GM21360 (cell line): ENCODE measurements at regions not wholly inside any gene's neighbourhood (a gene's known extent, or its start where the extent isn't known, plus 50 kb on each side); places are given as distances from the start of the nearest gene placed in this dataset.

Source experiments
- ATAC-seq: cut with Tn5 transposase; IDR thresholded peaks from one replicate; pipeline ENCODE4 v1.9.1; 2021; ENCODE audit warnings: mild to moderate bottlenecking, moderate library complexity; ENCODE audit not compliant: unreplicated experiment

DNA sequence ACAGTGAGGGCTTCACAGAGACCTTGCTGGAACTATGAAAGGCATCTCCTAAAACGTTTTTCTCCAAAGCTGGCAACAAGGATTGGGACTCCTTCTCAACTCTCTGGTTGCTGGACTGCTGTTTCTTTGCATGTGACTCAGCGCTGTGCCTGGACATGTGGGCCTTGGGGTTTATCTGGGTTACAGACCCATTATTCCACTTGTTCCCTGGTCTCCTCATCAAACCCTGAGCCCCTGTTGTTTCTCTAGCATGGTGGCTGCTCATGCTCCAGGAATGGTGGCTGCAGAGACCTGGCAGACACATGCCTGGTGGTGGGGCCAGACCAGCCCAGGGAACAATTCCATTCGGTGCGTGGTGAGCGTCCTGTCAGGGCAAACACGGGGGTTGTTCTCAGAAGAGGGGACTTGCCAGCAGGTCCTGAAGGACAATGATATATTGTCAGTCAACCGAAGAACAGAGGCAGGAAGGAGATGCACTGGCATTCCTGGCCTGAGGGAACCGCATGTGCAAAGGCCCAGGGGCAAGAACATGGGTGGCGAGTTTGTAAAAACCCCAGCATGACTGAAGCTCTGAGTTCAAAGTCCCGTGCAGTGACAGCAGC, 320.1 kb upstream of the RTL1 start:
- ATAC-seq, result no peak

- no peak for ATAC-seq
These were observed 321.0 kb upstream of the RTL1 start for GRCh38 chr14:101224356-101225156.

DNA sequence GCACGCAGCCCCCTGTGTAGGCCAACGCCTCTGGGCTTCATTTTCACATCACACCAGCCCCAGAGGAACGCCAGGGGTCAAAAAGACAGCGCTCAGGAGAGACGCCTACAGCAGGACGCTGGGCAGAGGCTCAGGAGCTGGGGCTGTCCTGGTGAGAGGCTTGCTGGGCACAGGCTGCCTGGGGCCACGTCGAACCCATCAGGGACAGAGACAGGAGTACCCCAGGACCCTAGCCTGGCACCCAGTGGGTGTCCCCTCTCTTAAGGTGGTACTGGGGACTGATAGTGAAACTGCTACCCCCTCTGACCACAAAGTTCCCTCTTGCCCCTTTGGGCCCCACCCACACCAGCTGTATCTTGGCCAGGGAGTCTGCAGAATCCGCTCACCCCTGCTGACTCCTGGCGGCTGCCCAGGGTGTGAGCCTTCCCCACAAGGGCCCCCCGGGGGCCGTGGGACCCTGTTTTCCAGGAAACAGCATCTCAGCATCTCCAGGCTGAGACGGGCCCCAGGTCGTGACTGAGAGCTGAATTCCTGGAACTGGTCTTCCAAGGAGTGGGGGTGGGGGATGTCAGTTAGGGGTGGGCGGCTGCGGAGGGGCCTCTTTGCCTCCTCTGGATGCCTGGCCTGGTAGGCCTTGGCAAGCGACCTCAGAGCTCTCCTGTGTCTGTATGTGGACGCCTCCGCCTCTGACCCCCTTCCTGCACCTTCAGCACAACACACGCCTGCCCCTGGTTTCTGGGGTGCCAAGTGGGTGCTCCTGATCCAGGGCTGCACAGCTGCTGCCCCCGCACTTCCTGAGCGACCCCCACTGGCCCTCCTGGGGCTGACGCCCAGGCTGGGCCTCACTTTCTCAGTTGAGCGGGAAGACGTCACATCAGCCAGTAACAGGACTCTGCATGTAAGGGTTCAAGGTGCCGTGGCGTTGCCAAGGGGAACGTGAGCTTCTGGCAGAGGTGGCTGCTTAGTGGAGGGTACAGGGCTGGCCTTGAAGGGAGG, 321.9 kb upstream of the RTL1 start:
- ATAC-seq, result no peak

- no peak for ATAC-seq
These were observed 322.7 kb upstream of the RTL1 start for GRCh38 chr14:101226265-101226602.

DNA sequence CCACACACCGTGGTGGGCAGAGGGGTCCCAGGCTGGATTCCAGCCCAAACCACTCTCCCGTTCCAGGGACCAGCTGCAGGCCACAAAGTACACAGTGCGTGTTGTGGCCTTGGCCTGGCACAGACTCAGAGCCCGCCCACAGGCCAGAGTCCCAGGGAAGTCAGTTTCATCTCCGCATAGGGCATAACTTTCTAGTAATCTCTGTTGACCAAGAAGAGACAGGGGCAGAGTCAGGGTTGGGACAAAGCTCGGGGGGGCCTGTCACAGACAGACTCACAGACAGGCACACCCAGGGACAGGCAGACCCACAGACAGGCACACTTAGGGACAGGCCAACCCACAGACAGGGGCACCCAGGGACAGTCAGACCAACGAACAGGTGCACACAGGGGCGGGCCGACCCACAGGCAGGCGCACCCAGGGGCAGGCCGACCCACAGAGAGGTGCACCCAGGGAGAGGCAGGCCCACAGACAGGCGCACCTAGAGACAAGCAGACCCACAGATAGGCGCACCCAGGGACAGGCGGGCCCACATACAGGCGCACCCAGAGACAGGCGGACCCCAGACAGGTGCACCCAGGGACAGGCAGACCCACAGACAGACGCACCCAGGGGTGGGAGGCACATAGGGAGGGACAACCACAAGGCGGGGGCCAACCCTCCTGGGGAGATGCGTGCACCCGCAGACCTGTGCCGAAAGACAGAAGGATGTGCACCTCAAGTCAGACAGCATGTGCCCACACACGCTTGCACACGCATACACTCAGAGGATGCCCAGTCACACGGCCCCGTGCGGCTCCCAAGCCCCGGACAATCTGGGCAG, 323.3 kb upstream of the RTL1 start:
- ATAC-seq, result no peak

GRCh38 chr14:101227611-101228594, 324.4 kb upstream of the RTL1 start:
- no peak for ATAC-seq

GRCh38 chr14:101228949-101229541, 325.5 kb upstream of the RTL1 start:
- no peak for ATAC-seq

GRCh38 chr14:101229666-101230065, 326.1 kb upstream of the RTL1 start:
- ATAC-seq, result no peak

DNA sequence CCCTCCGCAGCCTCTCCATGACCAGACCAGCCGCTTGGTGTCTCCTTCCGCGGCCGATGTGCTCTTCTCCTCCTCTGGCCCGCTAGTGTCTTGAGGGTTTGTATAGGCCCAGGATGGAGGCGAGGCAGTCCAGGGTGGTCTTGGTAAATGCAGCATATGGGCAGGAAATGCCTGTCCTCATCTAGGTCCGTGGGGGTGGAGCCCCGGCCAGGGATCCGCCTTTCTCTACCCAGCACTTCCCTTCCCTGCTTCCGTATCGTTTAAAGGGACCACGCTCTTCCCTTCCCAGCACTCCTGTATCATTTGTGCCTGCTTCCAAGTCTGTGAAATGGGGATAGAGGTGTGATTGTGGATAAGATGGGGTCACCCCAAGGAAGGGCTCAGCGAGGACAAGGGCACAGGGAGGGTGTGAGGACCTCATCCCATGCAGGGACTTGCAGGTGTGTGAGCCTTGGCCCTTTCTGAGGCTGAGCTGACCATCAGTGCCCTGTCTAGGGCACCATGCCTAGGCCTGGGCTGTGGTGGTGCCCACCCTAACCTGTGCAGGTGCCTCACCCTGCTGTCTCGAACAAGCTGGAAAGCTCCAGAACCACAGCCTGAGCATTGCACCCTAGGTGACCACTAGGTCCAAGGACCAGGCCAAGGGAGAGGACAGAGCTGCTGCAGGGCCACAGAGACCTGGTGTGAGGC, 326.8 kb upstream of the RTL1 start:
- no peak for ATAC-seq

DNA sequence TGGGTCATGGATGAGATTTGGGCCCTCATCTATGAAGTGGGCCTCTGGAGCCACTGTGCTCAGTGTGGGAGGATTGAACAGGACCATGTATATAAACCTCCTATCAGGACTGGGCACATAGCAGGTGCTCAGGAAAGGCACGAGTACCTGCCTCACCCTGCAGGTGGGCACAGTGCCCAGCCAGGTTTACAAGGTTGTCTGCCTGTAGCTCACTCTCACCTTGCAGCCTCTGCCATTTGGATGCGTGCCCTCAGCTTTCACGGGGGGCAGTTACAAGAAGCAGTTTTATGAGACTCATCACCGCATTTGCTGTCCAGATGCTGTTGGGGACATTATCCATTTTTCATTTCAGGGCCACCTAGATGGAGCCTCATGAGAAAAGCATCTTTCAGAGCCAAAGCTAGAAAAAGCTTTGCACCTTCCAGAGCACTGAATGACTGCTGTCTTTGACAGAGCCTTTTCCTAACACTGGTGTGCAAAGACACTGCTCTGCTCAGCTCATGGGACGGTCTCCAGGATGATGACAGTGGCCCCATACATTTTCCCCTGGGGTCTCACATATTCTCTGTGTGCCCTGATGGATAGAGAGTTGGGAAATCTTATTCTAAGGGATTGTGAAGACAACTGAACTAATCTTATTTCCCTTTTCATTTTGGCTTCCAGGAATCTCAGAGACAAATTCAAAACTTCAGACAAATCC, 327.5 kb upstream of the RTL1 start:
- ATAC-seq, result no peak

DNA sequence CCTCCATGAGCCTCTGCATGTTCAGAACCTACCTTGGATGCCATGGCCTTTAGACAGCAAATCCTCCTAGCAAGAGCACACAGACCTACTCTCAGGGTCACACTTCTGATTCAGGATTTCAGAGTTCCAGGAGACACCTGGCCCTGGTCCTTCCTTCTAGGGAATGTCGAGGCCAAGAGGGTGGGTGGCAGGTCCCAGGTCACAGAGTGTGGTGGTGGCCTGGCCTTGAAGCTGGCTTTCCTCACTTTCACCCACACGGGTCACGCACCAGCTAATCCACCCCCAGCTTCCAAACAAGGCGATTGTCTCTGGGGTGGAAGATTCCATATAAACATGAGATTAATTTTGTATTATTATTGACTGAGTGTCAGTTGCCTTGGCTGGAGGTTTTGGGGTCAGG, 328.3 kb upstream of the RTL1 start:
- ATAC-seq, result no peak

- ATAC-seq, result no peak
These were observed 328.8 kb upstream of the DIO3 start for GRCh38 chr14:101232340-101233020.

DNA sequence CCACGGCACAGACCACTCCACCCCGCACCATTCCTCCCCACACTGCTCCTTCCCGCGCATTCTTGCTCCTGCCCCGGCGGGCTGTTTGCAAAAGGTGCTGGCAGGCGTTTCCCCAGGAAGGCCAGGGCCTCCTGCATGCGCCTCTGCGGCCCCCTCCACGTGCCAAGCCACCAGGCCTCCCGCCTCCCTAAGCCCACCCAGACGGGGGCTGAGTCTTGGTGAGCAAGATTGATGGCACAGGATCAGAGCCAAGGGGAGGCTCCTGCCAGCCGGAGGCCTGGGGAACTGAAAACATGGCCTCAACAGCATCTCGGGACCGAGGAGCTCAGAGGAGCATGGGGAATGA, 328.3 kb upstream of the DIO3 start:
- ATAC-seq, result no peak

GRCh38 chr14:101233391-101233790, 327.9 kb upstream of the DIO3 start:
- no peak for ATAC-seq

GRCh38 chr14:101233808-101234207, 327.5 kb upstream of the DIO3 start:
- ATAC-seq, result no peak

DNA sequence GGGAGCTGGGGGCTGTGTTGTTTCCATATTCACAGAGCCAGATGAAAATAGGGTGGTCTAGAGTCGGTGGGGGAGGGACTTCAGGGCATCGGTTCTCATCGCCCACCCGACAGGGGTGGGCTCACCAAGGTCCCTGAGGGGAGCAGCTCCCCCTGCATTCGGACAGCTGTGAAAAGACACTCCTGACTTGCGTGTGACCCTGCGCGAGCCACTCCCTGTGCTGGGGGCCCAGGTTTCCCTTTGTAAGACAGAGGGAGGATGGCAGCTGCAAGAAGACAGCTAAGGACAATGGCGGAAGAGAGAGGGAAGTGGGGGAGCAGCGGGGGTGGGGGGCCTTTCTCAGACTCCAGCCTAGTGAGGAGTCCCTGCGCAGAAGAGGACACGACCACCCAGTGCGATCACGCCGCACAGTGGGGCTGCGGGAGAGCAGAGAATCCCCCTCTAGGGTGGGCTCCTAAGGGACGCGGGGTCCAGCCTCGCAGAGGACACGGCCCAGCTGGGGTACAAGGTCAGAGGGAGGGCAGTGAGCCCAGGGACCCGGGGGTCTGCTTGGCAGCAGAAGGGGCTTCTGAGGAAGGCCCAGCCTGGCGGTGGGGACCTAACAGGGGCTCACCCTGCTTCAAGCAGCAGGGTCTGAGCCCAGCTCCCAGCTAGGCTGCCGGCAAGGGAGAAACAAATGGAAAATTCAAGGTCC, 326.9 kb upstream of the DIO3 start:
- ATAC-seq, result no peak

DNA sequence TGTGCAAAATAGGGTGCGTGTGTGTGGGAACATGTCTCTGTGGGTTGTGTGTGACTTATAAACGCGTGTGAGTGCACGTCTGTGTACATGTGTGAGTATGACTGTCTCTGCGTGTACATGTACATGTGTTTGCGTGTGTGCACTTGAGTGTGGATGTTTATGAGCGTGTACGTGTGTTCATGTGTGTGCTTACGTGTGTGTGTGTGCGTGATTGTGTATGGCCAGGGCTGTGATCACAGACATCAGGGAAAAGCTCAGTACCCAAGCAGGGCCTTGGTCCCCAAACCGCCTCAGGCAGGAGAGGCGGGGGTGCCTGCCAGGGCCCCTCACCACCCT, 326.3 kb upstream of the DIO3 start:
- no peak for ATAC-seq
